ENCODE measurements at regions not wholly inside any gene's neighbourhood (a gene's known extent, or its start where the extent isn't known, plus 50 kb on each side); places are given as distances from the start of the nearest gene placed in this dataset.

- H3K4me3 ChIP-seq (ENCODE audit: insufficient read depth, low read depth, low read length), result no peak overlapping the region
- H3K79me2 ChIP-seq (ENCODE audit: insufficient read depth, low read length), result no peaks in the 10 kb centered on the region
- Mint-ChIP-seq H3K9me3 (ENCODE audit: unreplicated experiment) (no peaks in the 10 kb centered on the region), H3K4me3 (ENCODE audit: unreplicated experiment) (no peak overlapping the region), H3K27ac (ENCODE audit: unreplicated experiment) (no peak overlapping the region), H3K27me3 (ENCODE audit: low read depth, unreplicated experiment) (no peaks in the 10 kb centered on the region), H3K4me1 (ENCODE audit: low read depth, unreplicated experiment) (peaks cover 1% of the 10 kb centered on the region), H3K36me3 (ENCODE audit: low read depth, unreplicated experiment) (no peaks in the 10 kb centered on the region)
- H3K4me1 ChIP-seq (ENCODE audit: insufficient read depth, low read length), result peaks cover 4% of the 10 kb centered on the region
- no peaks in the 10 kb centered on the region for H3K36me3 ChIP-seq (ENCODE audit: insufficient read depth, low read length)
- no peaks in the 10 kb centered on the region for H4K20me1 ChIP-seq (ENCODE audit: insufficient read depth, low read length)
- H3K9ac ChIP-seq (ENCODE audit: low read length), result no peak overlapping the region
- H3K4me2 ChIP-seq (ENCODE audit: low read length), result peak overlapping the region; percentile 17
- no peaks in the 10 kb centered on the region for H3K9me3 ChIP-seq (ENCODE audit: insufficient read depth, low read depth, low read length)
- H2AFZ ChIP-seq (ENCODE audit: low read depth, low read length), result peak overlapping the region; percentile 21
- H3K27me3 ChIP-seq (ENCODE audit: insufficient read depth, low read length), result no peaks in the 10 kb centered on the region
- no peak for TF ChIP-seq EZH2 (IDR thresholded peaks at IDR 0.05; ENCODE audit: insufficient read depth, low read length)
- TF ChIP-seq, protein P1, sequence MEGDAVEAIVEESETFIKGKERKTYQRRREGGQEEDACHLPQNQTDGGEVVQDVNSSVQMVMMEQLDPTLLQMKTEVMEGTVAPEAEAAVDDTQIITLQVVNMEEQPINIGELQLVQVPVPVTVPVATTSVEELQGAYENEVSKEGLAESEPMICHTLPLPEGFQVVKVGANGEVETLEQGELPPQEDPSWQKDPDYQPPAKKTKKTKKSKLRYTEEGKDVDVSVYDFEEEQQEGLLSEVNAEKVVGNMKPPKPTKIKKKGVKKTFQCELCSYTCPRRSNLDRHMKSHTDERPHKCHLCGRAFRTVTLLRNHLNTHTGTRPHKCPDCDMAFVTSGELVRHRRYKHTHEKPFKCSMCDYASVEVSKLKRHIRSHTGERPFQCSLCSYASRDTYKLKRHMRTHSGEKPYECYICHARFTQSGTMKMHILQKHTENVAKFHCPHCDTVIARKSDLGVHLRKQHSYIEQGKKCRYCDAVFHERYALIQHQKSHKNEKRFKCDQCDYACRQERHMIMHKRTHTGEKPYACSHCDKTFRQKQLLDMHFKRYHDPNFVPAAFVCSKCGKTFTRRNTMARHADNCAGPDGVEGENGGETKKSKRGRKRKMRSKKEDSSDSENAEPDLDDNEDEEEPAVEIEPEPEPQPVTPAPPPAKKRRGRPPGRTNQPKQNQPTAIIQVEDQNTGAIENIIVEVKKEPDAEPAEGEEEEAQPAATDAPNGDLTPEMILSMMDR (IDR thresholded peaks at IDR 0.05; ENCODE audit: insufficient read depth, low read depth, low read length), result no peak
- H3K27ac ChIP-seq (ENCODE audit: low read depth, low read length), result no peak overlapping the region
- DNase-seq (ENCODE audit: low read depth), result peak; percentile 49
- no peak for FAIRE-seq
Observed at GRCh38 chr5:14937254-14937653, 65.7 kb upstream of the ANKH start.

GRCh38 chr5:14936588-14936987 lies 65.0 kb upstream of the ANKH start:
- Histone ChIP-seq H3K4me2 (ENCODE audit: low read length) (no peak overlapping the region), H3K9ac (ENCODE audit: low read length) (no peak overlapping the region), H3K79me2 (ENCODE audit: insufficient read depth, low read length) (no peaks in the 10 kb centered on the region), H3K4me3 (ENCODE audit: insufficient read depth, low read depth, low read length) (no peak overlapping the region), H4K20me1 (ENCODE audit: insufficient read depth, low read length) (no peaks in the 10 kb centered on the region), H3K36me3 (ENCODE audit: insufficient read depth, low read length) (no peaks in the 10 kb centered on the region), H2AFZ (ENCODE audit: low read depth, low read length) (no peak overlapping the region), H3K27me3 (ENCODE audit: insufficient read depth, low read length) (no peaks in the 10 kb centered on the region), H3K9me3 (ENCODE audit: insufficient read depth, low read depth, low read length) (no peaks in the 10 kb centered on the region), H3K4me1 (ENCODE audit: insufficient read depth, low read length) (peaks cover 4% of the 10 kb centered on the region), H3K27ac (ENCODE audit: low read depth, low read length) (no peak overlapping the region)
- no peak for DNase-seq (ENCODE audit: low read depth)
- Mint-ChIP-seq H3K36me3 (ENCODE audit: low read depth, unreplicated experiment) (no peaks in the 10 kb centered on the region), H3K27ac (ENCODE audit: unreplicated experiment) (no peak overlapping the region), H3K4me1 (ENCODE audit: low read depth, unreplicated experiment) (peaks cover 1% of the 10 kb centered on the region), H3K4me3 (ENCODE audit: unreplicated experiment) (no peak overlapping the region), H3K27me3 (ENCODE audit: low read depth, unreplicated experiment) (no peaks in the 10 kb centered on the region), H3K9me3 (ENCODE audit: unreplicated experiment) (no peaks in the 10 kb centered on the region)
- FAIRE-seq, result no peak
- no peak for TF ChIP-seq EZH2 (IDR thresholded peaks at IDR 0.05; ENCODE audit: insufficient read depth, low read length)
- TF ChIP-seq, protein P1 (IDR thresholded peaks at IDR 0.05; ENCODE audit: insufficient read depth, low read depth, low read length), result no peak

- Histone ChIP-seq H3K4me3 (ENCODE audit: insufficient read depth, low read depth, low read length) (no peak overlapping the region), H3K27me3 (ENCODE audit: insufficient read depth, low read length) (no peaks in the 10 kb centered on the region), H3K36me3 (ENCODE audit: insufficient read depth, low read length) (no peaks in the 10 kb centered on the region), H3K9me3 (ENCODE audit: insufficient read depth, low read depth, low read length) (no peaks in the 10 kb centered on the region), H2AFZ (ENCODE audit: low read depth, low read length) (no peak overlapping the region), H3K27ac (ENCODE audit: low read depth, low read length) (no peak overlapping the region), H3K4me2 (ENCODE audit: low read length) (no peak overlapping the region), H4K20me1 (ENCODE audit: insufficient read depth, low read length) (no peaks in the 10 kb centered on the region), H3K4me1 (ENCODE audit: insufficient read depth, low read length) (peaks cover 4% of the 10 kb centered on the region), H3K9ac (ENCODE audit: low read length) (no peak overlapping the region), H3K79me2 (ENCODE audit: insufficient read depth, low read length) (no peaks in the 10 kb centered on the region)
- DNase-seq (ENCODE audit: low read depth), result no peak
- peaks cover 5% of the 10 kb centered on the region for H3K4me1 Mint-ChIP-seq (ENCODE audit: low read depth, unreplicated experiment)
- no peak for FAIRE-seq
- H3K27ac Mint-ChIP-seq (ENCODE audit: unreplicated experiment), result no peak overlapping the region
- H3K9me3 Mint-ChIP-seq (ENCODE audit: unreplicated experiment), result no peaks in the 10 kb centered on the region
- no peak overlapping the region for H3K4me3 Mint-ChIP-seq (ENCODE audit: unreplicated experiment)
- no peaks in the 10 kb centered on the region for H3K36me3 Mint-ChIP-seq (ENCODE audit: low read depth, unreplicated experiment)
- no peaks in the 10 kb centered on the region for H3K27me3 Mint-ChIP-seq (ENCODE audit: low read depth, unreplicated experiment)
- TF ChIP-seq, protein P1 (IDR thresholded peaks at IDR 0.05; ENCODE audit: insufficient read depth, low read depth, low read length), result no peak
- TF ChIP-seq EZH2 (IDR thresholded peaks at IDR 0.05; ENCODE audit: insufficient read depth, low read length), result no peak
Observed at GRCh38 chr5:14935341-14935740, 63.8 kb upstream of the ANKH start.

Measured in astrocyte (in vitro differentiated cells and primary cell).